ENCODE measurements at regions not wholly inside any gene's neighbourhood (a gene's known extent, or its start where the extent isn't known, plus 50 kb on each side); places are given as distances from the start of the nearest gene placed in this dataset.

DNA sequence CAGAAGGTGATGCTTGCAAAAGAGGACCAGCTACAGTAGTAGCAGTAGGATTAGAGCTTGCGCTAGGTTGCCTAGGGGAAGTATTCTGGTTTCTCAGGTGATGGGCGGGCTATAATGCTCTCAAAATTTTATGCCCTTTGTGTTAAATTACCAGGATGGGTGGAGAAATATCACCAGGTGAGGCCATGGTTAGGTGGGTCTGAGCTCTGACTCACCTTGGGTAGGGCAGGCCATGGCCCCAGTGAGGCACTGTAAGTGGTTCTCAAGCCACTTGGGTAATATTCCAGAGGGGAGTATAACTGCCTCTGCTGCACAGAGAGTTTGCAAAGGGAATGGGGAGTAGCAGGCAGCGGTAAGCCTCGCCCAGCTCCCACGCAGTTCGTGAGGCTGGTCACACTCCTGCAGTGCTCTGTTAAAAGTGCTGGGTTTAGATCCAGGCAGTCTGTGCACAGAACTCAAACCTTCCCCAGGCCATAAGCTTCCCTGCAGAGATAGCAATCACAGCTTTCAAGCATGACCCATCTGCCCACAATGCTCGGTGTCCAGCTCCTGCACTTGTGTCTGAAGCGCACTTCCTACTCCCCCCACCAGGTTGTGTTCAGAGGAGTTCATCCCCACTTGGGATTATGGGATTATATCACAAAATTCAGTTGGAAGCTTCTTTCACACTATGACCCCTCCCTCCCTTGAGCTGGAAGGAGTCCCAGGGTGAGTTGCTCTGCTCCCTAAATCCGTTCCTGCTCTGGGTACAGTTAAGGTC, 575.0 kb downstream of the CHSY3 start:
- Mint-ChIP-seq H3K4me3 (no peak overlapping the region), H3K27ac (no peak overlapping the region), H3K36me3 (ENCODE audit: low read depth) (no peaks in the 10 kb centered on the region), H3K9me3 (peaks cover 6% of the 10 kb centered on the region), H3K4me1 (ENCODE audit: low read depth) (no peaks in the 10 kb centered on the region), H3K27me3 (peaks cover 2% of the 10 kb centered on the region)
- POLR2A ChIA-PET, result no interaction called here
- TF ChIP-seq, protein P1, sequence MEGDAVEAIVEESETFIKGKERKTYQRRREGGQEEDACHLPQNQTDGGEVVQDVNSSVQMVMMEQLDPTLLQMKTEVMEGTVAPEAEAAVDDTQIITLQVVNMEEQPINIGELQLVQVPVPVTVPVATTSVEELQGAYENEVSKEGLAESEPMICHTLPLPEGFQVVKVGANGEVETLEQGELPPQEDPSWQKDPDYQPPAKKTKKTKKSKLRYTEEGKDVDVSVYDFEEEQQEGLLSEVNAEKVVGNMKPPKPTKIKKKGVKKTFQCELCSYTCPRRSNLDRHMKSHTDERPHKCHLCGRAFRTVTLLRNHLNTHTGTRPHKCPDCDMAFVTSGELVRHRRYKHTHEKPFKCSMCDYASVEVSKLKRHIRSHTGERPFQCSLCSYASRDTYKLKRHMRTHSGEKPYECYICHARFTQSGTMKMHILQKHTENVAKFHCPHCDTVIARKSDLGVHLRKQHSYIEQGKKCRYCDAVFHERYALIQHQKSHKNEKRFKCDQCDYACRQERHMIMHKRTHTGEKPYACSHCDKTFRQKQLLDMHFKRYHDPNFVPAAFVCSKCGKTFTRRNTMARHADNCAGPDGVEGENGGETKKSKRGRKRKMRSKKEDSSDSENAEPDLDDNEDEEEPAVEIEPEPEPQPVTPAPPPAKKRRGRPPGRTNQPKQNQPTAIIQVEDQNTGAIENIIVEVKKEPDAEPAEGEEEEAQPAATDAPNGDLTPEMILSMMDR (IDR thresholded peaks at IDR 0.05), result no peak
- ATAC-seq (no peak), DNase-seq (no peak)
- CTCF ChIA-PET, result no interaction called here
- intact Hi-C loops (cut with micrococcal nuclease), result no loop called here

DNA sequence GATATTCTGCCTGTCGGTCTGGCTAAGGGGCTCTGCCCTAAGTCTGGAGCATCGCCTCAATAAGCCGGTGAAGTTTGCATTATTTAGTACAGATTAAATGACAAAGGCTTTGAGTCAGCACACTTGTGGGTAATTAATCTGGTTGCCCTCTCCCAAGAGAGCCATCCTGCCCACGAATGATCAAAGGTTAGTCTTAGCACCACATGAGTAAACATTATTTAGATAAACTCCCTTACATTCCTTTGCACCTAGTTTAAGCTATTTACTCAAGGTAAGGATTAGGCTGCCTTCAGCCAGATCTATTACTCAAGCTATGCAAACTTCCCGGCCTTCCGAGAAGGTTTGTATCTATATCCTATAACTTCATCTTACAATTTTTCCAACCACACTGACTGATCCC, 572.1 kb downstream of the CHSY3 start:
- TF ChIP-seq, protein P1 (IDR thresholded peaks at IDR 0.05), result no peak
- no peaks in the 10 kb centered on the region for H3K4me1 Mint-ChIP-seq (ENCODE audit: low read depth)
- H3K4me3 Mint-ChIP-seq, result no peak overlapping the region
- H3K36me3 Mint-ChIP-seq (ENCODE audit: low read depth), result no peaks in the 10 kb centered on the region
- ATAC-seq (no peak), DNase-seq (no peak)
- peaks cover 6% of the 10 kb centered on the region for H3K9me3 Mint-ChIP-seq
- ChIA-PET CTCF (no interaction called here), POLR2A (no interaction called here)
- intact Hi-C loops (cut with micrococcal nuclease), result no loop called here
- H3K27ac Mint-ChIP-seq, result no peak overlapping the region
- H3K27me3 Mint-ChIP-seq, result no peaks in the 10 kb centered on the region

DNA sequence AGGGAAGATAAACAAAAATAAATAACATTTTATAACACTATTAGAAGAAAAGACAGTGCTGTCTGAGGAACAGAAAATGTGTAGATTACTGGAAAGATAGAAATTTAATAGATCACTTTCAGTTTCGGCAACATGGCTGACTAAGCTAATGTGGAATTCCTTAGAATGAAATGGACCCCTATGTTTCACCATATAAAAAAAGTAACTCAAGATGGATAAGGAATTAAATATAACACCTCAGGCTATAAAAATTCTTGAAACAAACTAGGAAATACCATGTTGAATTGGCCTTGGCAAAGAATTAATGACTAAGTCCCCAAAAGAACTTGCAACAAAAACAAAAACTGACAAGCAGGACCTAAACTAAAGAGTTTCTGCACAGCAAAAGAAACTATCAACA, 558.3 kb downstream of the CHSY3 start:
- TF ChIP-seq, protein P1 (IDR thresholded peaks at IDR 0.05), result no peak
- Mint-ChIP-seq H3K27ac (no peak overlapping the region), H3K9me3 (no peaks in the 10 kb centered on the region), H3K4me1 (ENCODE audit: low read depth) (no peaks in the 10 kb centered on the region), H3K36me3 (ENCODE audit: low read depth) (no peaks in the 10 kb centered on the region), H3K27me3 (peaks cover 1% of the 10 kb centered on the region), H3K4me3 (no peak overlapping the region)
- DNase-seq (no peak), ATAC-seq (no peak)
- intact Hi-C loops (cut with micrococcal nuclease), result no loop called here
- POLR2A ChIA-PET, result no interaction called here
- CTCF ChIA-PET, result no interaction called here

DNA sequence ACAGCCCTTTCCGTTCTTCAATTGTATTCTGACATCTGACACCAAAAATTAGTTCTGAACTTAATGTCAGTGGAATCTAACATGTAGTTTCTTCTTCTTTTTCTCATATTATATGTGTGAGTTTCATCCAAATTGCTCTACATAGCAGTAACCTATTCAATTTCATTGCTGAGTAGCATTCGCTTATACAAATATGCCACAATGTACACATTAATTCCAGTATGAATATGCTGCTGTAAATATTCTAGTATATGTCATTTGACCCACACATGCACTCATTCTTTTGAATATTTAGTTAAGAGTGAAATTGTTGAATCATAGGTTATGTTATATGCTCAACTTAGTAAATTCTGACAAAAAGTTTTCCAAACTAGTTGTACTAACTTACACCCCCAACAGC, 550.9 kb downstream of the CHSY3 start:
- no peaks in the 10 kb centered on the region for H3K27me3 Mint-ChIP-seq
- no peak for ATAC-seq
- CTCF ChIA-PET, result no interaction called here

DNA sequence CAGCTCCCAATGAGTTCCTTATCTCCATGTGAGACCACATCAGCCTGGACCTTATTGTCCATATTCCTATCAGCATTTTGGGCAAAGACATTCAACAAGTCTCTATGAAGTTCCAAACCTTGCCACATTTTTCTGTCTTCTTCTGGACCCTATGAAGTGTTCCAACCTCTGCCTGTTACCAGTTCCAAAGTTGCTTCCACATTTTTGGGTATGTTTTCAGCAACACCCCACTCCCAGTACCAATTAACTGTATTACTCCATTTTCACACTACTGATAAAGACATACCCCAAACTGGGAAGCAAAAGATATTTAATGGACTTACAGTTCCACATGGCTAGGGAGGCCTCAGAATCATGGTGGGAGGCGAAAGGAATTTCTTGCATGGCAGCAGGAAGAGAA, 548.5 kb downstream of the CHSY3 start:
- DNase-seq (no peak), ATAC-seq (no peak)
- TF ChIP-seq, protein P1 (IDR thresholded peaks at IDR 0.05), result no peak
- no peaks in the 10 kb centered on the region for H3K4me1 Mint-ChIP-seq (ENCODE audit: low read depth)
- H3K36me3 Mint-ChIP-seq (ENCODE audit: low read depth), result no peaks in the 10 kb centered on the region
- CTCF ChIA-PET, result no interaction called here
- intact Hi-C loops (cut with micrococcal nuclease), result no loop called here
- H3K9me3 Mint-ChIP-seq, result peaks cover 20% of the 10 kb centered on the region
- no peak overlapping the region for H3K4me3 Mint-ChIP-seq
- POLR2A ChIA-PET, result no interaction called here
- no peak overlapping the region for H3K27ac Mint-ChIP-seq
- H3K27me3 Mint-ChIP-seq, result no peaks in the 10 kb centered on the region

More for the DNA sequence above, 550.9 kb downstream of the CHSY3 start:
- intact Hi-C loops (cut with micrococcal nuclease), result no loop called here
- no peak overlapping the region for H3K4me3 Mint-ChIP-seq
- POLR2A ChIA-PET, result no interaction called here
- no peaks in the 10 kb centered on the region for H3K4me1 Mint-ChIP-seq (ENCODE audit: low read depth)
- TF ChIP-seq, protein P1 (IDR thresholded peaks at IDR 0.05), result no peak
- peaks cover 17% of the 10 kb centered on the region for H3K9me3 Mint-ChIP-seq
- H3K36me3 Mint-ChIP-seq (ENCODE audit: low read depth), result no peaks in the 10 kb centered on the region
- no peak for DNase-seq
- no peak overlapping the region for H3K27ac Mint-ChIP-seq

Measured in activated CD8-positive, alpha-beta T cell treated with anti-CD3 and anti-CD28 coated beads for 36 hours (primary cell).